Cardiac muscle cell (in vitro differentiated cells and primary cell): ENCODE measurements at regions not wholly inside any gene's neighbourhood (a gene's known extent, or its start where the extent isn't known, plus 50 kb on each side); places are given as distances from the start of the nearest gene placed in this dataset.

Source experiments
- DNase-seq, 2 donors: peaks; one replicate each; pipeline versions ENCODE4 v3.0.0 to v3.0.0-alpha.2; 2010 to 2017; ENCODE audit warnings: low read depth in 1 of 2, low spot score in 1 of 2
- H3K27ac ChIP-seq: fragments of 200-600 bp; sonication (generic); 2 replicates; pipeline ENCODE4 v1.5.1; 2016
- H3K27me3 ChIP-seq: fragments of 200-600 bp; sonication (generic); 2 replicates; pipeline ENCODE4 v1.6.0; 2016; ENCODE audit warnings: control low read depth
- H3K36me3 ChIP-seq: fragments of 200-600 bp; sonication (generic); 2 replicates; pipeline ENCODE4 v1.5.1; 2016; ENCODE audit warnings: control low read depth
- H3K4me1 ChIP-seq: fragments of 200-600 bp; sonication (generic); 2 replicates; pipeline ENCODE4 v1.8.1; 2017; ENCODE audit warnings: low read depth, mild to moderate bottlenecking, mixed run types
- H3K4me3 ChIP-seq: fragments of 200-600 bp; sonication (generic); 2 replicates; pipeline ENCODE4 v1.5.1; 2016; ENCODE audit warnings: mild to moderate bottlenecking
- H3K9me3 ChIP-seq: fragments of 200-600 bp; sonication (generic); 2 replicates; pipeline ENCODE4 v1.5.1; 2017; ENCODE audit warnings: low read depth, mild to moderate bottlenecking, control low read depth
- CTCF ChIP-seq: IDR thresholded peaks from 2 replicates; pipeline ENCODE4 v1.5.1; 2012; ENCODE audit warnings: low read depth, mild to moderate bottlenecking, low read length

GRCh38 chr16:86200722-86201121 lies 301.8 kb downstream of the IRF8 start:
- DNase-seq, result no peak
- H3K4me1 ChIP-seq, result peaks cover 44% of the 10 kb centered on the region
- no peak for TF ChIP-seq CTCF
- H3K4me3 ChIP-seq, result no peak overlapping the region
- H3K36me3 ChIP-seq, result no peaks in the 10 kb centered on the region
- no peak overlapping the region for H3K27ac ChIP-seq
- H3K9me3 ChIP-seq, result no peaks in the 10 kb centered on the region
- no peaks in the 10 kb centered on the region for H3K27me3 ChIP-seq

GRCh38 chr16:86201746-86202145 lies 302.8 kb downstream of the IRF8 start:
- no peak overlapping the region for H3K27ac ChIP-seq
- no peak for TF ChIP-seq CTCF
- no peak for DNase-seq

GRCh38 chr16:86202267-86202666 lies 303.3 kb downstream of the IRF8 start:
- no peak for DNase-seq
- H3K9me3 ChIP-seq, result no peaks in the 10 kb centered on the region
- no peak for TF ChIP-seq CTCF
- no peaks in the 10 kb centered on the region for H3K27me3 ChIP-seq
- H3K4me3 ChIP-seq, result no peak overlapping the region
- no peaks in the 10 kb centered on the region for H3K36me3 ChIP-seq
- H3K27ac ChIP-seq, result no peak overlapping the region
- H3K4me1 ChIP-seq, result peaks cover 31% of the 10 kb centered on the region

More at GRCh38 chr16:86201746-86202145, 302.8 kb downstream of the IRF8 start:
- H3K9me3 ChIP-seq, result no peaks in the 10 kb centered on the region
- peaks cover 36% of the 10 kb centered on the region for H3K4me1 ChIP-seq
- H3K27me3 ChIP-seq, result no peaks in the 10 kb centered on the region
- no peaks in the 10 kb centered on the region for H3K36me3 ChIP-seq
- no peak overlapping the region for H3K4me3 ChIP-seq

GRCh38 chr16:86202760-86203426 lies 303.9 kb downstream of the IRF8 start:
- H3K4me3 ChIP-seq, result no peak overlapping the region
- no peak overlapping the region for H3K27ac ChIP-seq
- TF ChIP-seq CTCF, result no peak
- H3K9me3 ChIP-seq, result no peaks in the 10 kb centered on the region
- H3K4me1 ChIP-seq, result peaks cover 28% of the 10 kb centered on the region
- DNase-seq, result no peak
- H3K36me3 ChIP-seq, result no peaks in the 10 kb centered on the region
- no peaks in the 10 kb centered on the region for H3K27me3 ChIP-seq

- Histone ChIP-seq H3K4me3 (no peak overlapping the region), H3K27me3 (no peaks in the 10 kb centered on the region), H3K36me3 (no peaks in the 10 kb centered on the region), H3K4me1 (peaks cover 25% of the 10 kb centered on the region), H3K9me3 (no peaks in the 10 kb centered on the region), H3K27ac (no peak overlapping the region)
- DNase-seq, result no peak
- TF ChIP-seq CTCF, result no peak
These were observed 304.8 kb downstream of the IRF8 start for GRCh38 chr16:86203557-86204275.
